PC-3 (cell line): ENCODE measurements at regions not wholly inside any gene's neighbourhood (a gene's known extent, or its start where the extent isn't known, plus 50 kb on each side); places are given as distances from the start of the nearest gene placed in this dataset.

ENCODE experiments used
- CTCF ChIP-seq: fragments of 300-600 bp; sonication (generic); conservative IDR thresholded peaks from 2 replicates; pipeline ENCODE4 v1.5.1; 2017; ENCODE audit warnings: antibody characterized with exemption, low read depth, mild to moderate bottlenecking, low read length
- EZH2 ChIP-seq: fragments of 300-600 bp; sonication (generic); IDR thresholded peaks from one replicate; pipeline ENCODE4 v1.6.1; 2017; ENCODE audit warnings: antibody characterized with exemption, mild to moderate bottlenecking, low read length; ENCODE audit not compliant: unreplicated experiment
- EZH2phosphoT487 ChIP-seq: fragments of 300-600 bp; sonication (generic); IDR thresholded peaks from 2 replicates; pipeline ENCODE4 v1.6.1; 2018; ENCODE audit warnings: mild to moderate bottlenecking, antibody characterized with exemption, low read length, borderline replicate concordance

- no peak for TF ChIP-seq CTCF
- no peak for TF ChIP-seq EZH2
- no peak for TF ChIP-seq EZH2phosphoT487
Observed at GRCh38 chr2:8379128-8379527, 302.7 kb upstream of the ID2 start.
